ENCODE measurements at regions not wholly inside any gene's neighbourhood (a gene's known extent, or its start where the extent isn't known, plus 50 kb on each side); places are given as distances from the start of the nearest gene placed in this dataset.

DNA sequence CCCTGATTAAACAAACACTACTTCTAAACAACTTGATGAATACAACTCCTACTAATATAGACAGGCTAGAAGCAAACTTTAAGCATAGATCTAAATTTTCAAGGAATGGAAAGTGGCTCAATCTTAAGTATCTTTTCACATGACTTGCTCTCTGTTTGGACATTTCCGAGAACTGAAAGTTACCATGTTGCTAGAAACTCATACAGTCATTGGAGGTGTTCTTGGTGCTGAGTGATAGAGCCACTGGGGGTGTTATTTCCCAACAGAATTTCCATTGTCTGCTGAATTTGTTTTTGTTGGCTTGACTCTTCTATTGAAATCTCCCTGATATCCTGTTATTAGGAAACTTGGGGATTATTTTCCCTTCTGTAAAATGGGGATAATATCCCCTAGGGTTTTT lies 264.5 kb upstream of the RASGRP1 start:
- no peak for TF ChIP-seq JAZF1 (CRISPR knock-in tag; IDR thresholded peaks at IDR 0.05)
- TF ChIP-seq JUN (CRISPR knock-in tag; IDR thresholded peaks at IDR 0.05) = no peak
- TF ChIP-seq NR2C2 (CRISPR knock-in tag; IDR thresholded peaks at IDR 0.05) = no peak
- TF ChIP-seq, protein P1, sequence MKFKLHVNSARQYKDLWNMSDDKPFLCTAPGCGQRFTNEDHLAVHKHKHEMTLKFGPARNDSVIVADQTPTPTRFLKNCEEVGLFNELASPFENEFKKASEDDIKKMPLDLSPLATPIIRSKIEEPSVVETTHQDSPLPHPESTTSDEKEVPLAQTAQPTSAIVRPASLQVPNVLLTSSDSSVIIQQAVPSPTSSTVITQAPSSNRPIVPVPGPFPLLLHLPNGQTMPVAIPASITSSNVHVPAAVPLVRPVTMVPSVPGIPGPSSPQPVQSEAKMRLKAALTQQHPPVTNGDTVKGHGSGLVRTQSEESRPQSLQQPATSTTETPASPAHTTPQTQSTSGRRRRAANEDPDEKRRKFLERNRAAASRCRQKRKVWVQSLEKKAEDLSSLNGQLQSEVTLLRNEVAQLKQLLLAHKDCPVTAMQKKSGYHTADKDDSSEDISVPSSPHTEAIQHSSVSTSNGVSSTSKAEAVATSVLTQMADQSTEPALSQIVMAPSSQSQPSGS (CRISPR knock-in tag; IDR thresholded peaks at IDR 0.05; ENCODE audit: borderline replicate concordance, low read depth) = no peak
- no peak for TF ChIP-seq E2F5 (CRISPR knock-in tag; IDR thresholded peaks at IDR 0.05)
- no peak for TF ChIP-seq CTCF (IDR thresholded peaks at IDR 0.05)
- no peak for TF ChIP-seq SP1 (CRISPR knock-in tag; conservative IDR thresholded peaks at IDR 0.05)
- TF ChIP-seq SMAD3 (CRISPR knock-in tag; IDR thresholded peaks at IDR 0.05; ENCODE audit: borderline replicate concordance) = no peak
- TF ChIP-seq ZNF263 (CRISPR knock-in tag; IDR thresholded peaks at IDR 0.05; ENCODE audit: low read depth) = no peak
- TF ChIP-seq NR1H2 (CRISPR knock-in tag; IDR thresholded peaks at IDR 0.05) = no peak
- TF ChIP-seq TEAD4 (CRISPR knock-in tag; IDR thresholded peaks at IDR 0.05) = no peak
- no peak for TF ChIP-seq EMX1 (CRISPR knock-in tag; IDR thresholded peaks at IDR 0.05)
- TF ChIP-seq PREB (CRISPR knock-in tag; IDR thresholded peaks at IDR 0.05; ENCODE audit: borderline replicate concordance) = no peak
